DOHH2 (cell line): ENCODE measurements at regions not wholly inside any gene's neighbourhood (a gene's known extent, or its start where the extent isn't known, plus 50 kb on each side); places are given as distances from the start of the nearest gene placed in this dataset.

Source experiments
- H3F3A ChIP-seq: fragments of 200-600 bp; sonication (generic), shearing (Covaris generic); 2 replicates; pipeline ENCODE4 v1.6.0; 2016; ENCODE audit warnings: antibody characterized with exemption, mild to moderate bottlenecking; ENCODE audit not compliant: control insufficient read depth, insufficient read depth
- H3K27ac ChIP-seq: fragments of 200-600 bp; sonication (generic); 2 replicates; pipeline ENCODE4 v1.5.1; 2014; ENCODE audit warnings: low read depth, mild to moderate bottlenecking, low read length, moderate library complexity
- H3K27me3 ChIP-seq: fragments of 200-600 bp; sonication (generic); 2 replicates; pipeline ENCODE4 v1.6.1; 2014; ENCODE audit warnings: mild to moderate bottlenecking, low read length, mixed read lengths; ENCODE audit not compliant: control insufficient read depth
- H3K36me3 ChIP-seq: fragments of 200-600 bp; sonication (generic); 2 replicates; pipeline ENCODE4 v1.6.1; 2014; ENCODE audit warnings: mild to moderate bottlenecking, low read length, moderate library complexity, mixed read lengths; ENCODE audit not compliant: control insufficient read depth
- H3K4me1 ChIP-seq: fragments of 200-600 bp; sonication (generic); 2 replicates; pipeline ENCODE4 v1.6.1; 2014; ENCODE audit warnings: mild to moderate bottlenecking, low read length, mixed read lengths; ENCODE audit not compliant: control insufficient read depth
- H3K4me2 ChIP-seq: fragments of 200-600 bp; sonication (generic); 2 replicates; pipeline ENCODE4 v1.6.0; 2014; ENCODE audit warnings: mild to moderate bottlenecking, low read length, moderate library complexity
- H3K4me3 ChIP-seq: fragments of 200-600 bp; sonication (generic); 2 replicates; pipeline ENCODE4 v1.5.1; 2014; ENCODE audit warnings: mild to moderate bottlenecking, low read length, mixed read lengths
- H3K79me2 ChIP-seq: fragments of 200-600 bp; sonication (generic); 2 replicates; pipeline ENCODE4 v1.6.1; 2014; ENCODE audit warnings: mild to moderate bottlenecking, low read length, mixed read lengths; ENCODE audit not compliant: control insufficient read depth
- H3K9me2 ChIP-seq: fragments of 200-600 bp; sonication (generic); replicated peaks from 2 replicates; pipeline ENCODE4 v1.6.1; 2014; ENCODE audit warnings: mild to moderate bottlenecking, low read length, mixed read lengths; ENCODE audit not compliant: control insufficient read depth
- H3K9me3 ChIP-seq: fragments of 200-600 bp; sonication (generic); 2 replicates; pipeline ENCODE4 v1.6.1; 2014; ENCODE audit warnings: antibody characterized with exemption, low read length, mixed read lengths; ENCODE audit not compliant: control insufficient read depth, insufficient read depth
- H4K20me1 ChIP-seq: fragments of 200-600 bp; sonication (generic); 2 replicates; pipeline ENCODE4 v1.6.0; 2014; ENCODE audit warnings: low read depth, mild to moderate bottlenecking, antibody characterized with exemption, low read length, moderate library complexity; ENCODE audit not compliant: control insufficient read depth, insufficient read depth
- CTCF ChIP-seq: fragments of 200-600 bp; sonication (generic); IDR thresholded peaks from one replicate; pipeline ENCODE4 v1.5.1; 2014; ENCODE audit warnings: antibody characterized with exemption, mild to moderate bottlenecking, low read depth, low read length; ENCODE audit not compliant: poor library complexity, severe bottlenecking
- EZH2phosphoT487 ChIP-seq: fragments of 200-600 bp; sonication (generic); IDR thresholded peaks from 2 replicates; pipeline ENCODE4 v1.6.1; 2017; ENCODE audit warnings: borderline replicate concordance, mild to moderate bottlenecking, antibody characterized with exemption, low read length, moderate library complexity, mixed read lengths

- Histone ChIP-seq H3K9me2 (no peaks in the 10 kb centered on the region), H3F3A (no peaks in the 10 kb centered on the region), H3K79me2 (no peaks in the 10 kb centered on the region), H4K20me1 (no peaks in the 10 kb centered on the region), H3K4me3 (no peak overlapping the region), H3K27me3 (no peaks in the 10 kb centered on the region), H3K4me2 (no peak overlapping the region), H3K27ac (no peak overlapping the region), H3K36me3 (no peaks in the 10 kb centered on the region), H3K9me3 (no peaks in the 10 kb centered on the region), H3K4me1 (no peaks in the 10 kb centered on the region)
- TF ChIP-seq CTCF (no peak), EZH2phosphoT487 (no peak)
These were observed 107.9 kb upstream of the GRAMD2B start for GRCh38 chr5:126315341-126315740.

DNA sequence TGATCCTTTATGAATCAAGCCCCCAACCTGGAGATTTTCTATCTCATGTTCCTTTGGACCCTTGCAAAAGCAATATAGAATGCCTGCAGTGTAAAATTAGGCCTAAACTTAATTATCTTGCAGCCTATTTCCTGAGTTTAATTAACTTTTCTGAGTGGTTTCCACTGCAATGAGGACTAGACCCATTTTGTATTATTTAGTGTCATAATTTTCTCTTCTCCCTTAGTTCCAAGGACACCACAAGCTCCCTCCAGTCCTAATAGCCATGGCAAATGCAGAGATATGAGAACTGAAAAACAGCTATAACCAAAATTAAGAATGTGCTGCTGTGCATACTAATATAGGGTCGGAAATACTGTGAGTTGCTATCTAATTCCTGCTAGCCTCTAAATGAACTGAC lies 90.9 kb upstream of the GRAMD2B start:
- Histone ChIP-seq H3K4me3 (no peak overlapping the region), H4K20me1 (no peaks in the 10 kb centered on the region), H3K27me3 (0 out of 2 replicates have a peak, but pooled peaks cover 5% of the 10 kb centered on the region), H3F3A (no peaks in the 10 kb centered on the region), H3K79me2 (no peaks in the 10 kb centered on the region), H3K9me3 (no peaks in the 10 kb centered on the region), H3K27ac (no peak overlapping the region), H3K4me2 (no peak overlapping the region), H3K4me1 (no peaks in the 10 kb centered on the region), H3K36me3 (no peaks in the 10 kb centered on the region), H3K9me2 (no peaks in the 10 kb centered on the region)
- TF ChIP-seq EZH2phosphoT487 = no peak
- no peak for TF ChIP-seq CTCF

DNA sequence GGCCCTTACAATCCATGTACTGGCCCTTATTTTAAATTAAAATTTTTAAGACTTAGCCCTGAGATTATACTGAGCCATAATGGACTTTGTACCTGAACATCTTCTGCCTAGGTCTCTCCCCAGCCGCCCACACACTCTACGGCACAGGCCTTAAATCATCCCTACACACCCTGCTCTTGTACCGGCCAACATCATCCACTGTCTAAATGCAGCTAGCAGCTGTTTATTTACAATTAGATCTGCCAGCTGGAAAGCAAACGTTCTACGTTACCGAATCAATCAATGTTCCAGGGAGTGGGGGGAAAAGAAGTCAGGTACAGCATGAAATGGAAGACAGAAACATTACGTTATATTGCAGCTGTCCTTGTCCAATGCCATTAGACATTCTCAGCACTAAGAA lies 88.4 kb upstream of the GRAMD2B start:
- H4K20me1 ChIP-seq = no peaks in the 10 kb centered on the region

More for the DNA sequence above, 88.4 kb upstream of the GRAMD2B start:
- Histone ChIP-seq H3K4me2 (no peak overlapping the region), H3K4me3 (no peak overlapping the region), H3K9me2 (no peaks in the 10 kb centered on the region), H3K27ac (no peak overlapping the region), H3K36me3 (no peaks in the 10 kb centered on the region), H3K4me1 (no peaks in the 10 kb centered on the region), H3F3A (no peaks in the 10 kb centered on the region), H3K27me3 (0 out of 2 replicates have a peak, but pooled peaks cover 5% of the 10 kb centered on the region), H3K79me2 (no peaks in the 10 kb centered on the region), H3K9me3 (no peaks in the 10 kb centered on the region)
- no peak for TF ChIP-seq CTCF
